NCI-H345 treated with DMSO at 0.1 percent for 48 hours (cell line): ENCODE measurements at regions not wholly inside any gene's neighbourhood (a gene's known extent, or its start where the extent isn't known, plus 50 kb on each side); places are given as distances from the start of the nearest gene placed in this dataset.
"Not testable (repeated sequence)": the region's sequence is repeated elsewhere in the genome, so short reads cannot be mapped to it uniquely, and the experiment has no call there.

Experiments
- DNase-seq: peaks from one replicate; lab custom pipeline; 2025; ENCODE audit not compliant: unreplicated experiment; lab: John Stamatoyannopoulos, UW

DNA sequence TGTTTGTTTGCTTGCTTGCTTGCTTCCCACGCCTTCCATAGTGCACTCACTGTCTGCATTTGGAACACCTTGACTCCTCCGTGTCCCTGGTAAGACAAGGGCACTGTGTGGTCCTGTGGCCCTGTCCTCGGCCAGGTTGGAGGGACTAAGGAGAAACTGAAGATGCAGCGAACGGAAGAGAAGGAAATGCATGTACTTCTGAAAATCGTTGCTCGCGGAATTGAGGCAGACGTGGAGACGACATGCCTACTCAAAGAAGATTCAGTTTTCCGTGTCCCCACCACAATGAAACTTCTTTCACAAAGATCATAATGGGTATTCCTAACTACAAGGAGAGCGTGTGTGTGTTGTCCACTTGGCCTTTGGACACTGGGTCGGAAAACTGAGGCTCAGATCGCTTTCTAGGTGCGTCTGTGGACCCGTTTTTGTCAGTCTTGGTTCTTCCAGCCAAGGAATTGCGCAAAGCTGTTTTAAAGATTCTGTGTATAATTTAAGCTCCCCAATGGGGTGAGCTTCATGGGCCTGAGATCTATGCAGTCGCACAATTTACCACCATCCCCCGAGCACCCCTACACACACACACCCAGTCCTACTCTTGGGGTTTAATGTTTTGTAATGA is 120.4 kb upstream of the ZNF184 start:
- DNase-seq, result no peak

DNA sequence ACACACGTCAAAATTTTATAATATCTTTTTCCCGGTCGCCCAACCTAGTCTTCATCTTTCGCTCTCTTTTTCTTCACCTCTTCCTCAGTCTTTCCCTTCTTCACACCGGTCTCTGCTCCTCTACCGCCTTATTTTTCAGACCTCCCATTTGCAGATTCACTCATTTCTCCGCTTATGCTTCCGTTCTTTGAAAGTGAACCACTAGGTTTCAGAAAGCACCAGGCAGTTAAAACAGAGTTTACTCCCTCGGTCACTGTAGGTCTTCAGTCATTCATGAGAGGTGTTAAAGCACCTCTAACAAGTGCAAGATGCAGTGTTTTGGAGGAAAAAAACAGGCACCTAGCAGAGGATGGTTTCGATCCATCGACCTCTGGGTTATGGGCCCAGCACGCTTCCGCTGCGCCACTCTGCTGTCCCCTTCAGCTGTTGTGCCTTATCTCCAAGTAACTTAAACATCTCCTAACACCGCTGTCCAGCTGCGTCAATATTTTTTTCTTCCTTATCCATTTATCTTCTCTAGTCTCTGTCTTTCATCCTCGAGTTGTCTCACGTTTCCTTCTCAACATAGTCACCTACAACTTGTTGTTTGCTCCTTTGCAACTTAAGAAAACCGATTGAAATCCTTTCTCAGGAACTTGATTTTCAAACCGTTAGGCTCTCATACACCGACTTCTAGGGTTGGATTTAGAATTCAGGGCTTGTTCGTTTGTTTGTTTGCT is 119.7 kb upstream of the ZNF184 start:
- no peak for DNase-seq

DNA sequence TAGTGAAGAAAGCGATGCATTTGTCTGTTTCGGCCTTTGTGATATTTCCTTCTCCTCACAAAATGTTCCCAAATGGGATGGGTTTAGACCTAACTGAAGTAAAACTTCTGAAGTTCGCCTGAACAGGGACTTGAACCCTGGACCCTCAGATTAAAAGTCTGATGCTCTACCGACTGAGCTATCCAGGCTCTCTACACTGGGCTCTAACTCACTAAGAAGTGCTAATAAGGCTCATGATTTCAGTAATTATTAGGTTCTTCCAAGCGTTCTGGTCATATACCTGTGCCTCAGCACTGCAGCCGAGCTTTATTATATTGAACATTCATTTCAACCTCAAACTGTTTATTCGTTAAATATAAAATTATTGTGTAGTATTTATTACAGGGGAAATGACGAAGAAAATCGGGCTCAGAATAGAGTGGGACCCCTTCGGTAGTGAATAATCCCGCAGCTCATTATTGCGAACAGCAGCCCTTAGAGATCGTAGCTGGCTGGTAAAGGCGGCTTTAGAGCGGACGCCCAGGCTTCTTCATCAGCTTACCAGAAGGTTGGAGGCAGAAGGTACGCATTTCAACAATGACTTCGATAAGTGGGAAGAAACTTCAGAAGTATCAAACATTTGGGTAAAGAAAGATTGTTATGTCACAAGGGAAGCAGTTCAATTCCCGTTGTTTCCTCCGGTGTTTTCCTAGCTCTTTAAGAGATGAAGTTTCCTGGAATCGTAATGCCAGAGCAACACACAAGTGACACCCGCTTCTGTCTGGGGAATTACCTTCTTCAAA is 119.0 kb upstream of the ZNF184 start:
- DNase-seq, result no peak

DNA sequence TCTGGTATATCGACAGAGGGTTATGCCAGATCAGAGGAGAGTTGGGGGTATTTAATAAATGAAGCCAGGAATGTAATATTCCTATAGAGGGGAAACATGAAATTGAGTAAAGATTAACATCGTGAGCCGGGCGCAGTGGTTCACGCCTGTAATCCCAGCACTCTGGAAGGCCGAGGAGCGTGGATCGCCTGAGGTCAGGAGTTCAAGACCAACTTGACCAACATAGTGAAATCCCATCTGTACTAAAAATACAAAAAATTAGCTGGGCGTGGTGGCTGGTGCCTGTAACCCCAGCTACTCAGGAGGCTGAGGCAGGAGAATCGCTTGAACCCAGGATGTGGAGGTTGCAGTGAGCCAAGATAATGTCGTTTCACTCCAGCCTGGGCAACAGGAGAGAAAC is 112.4 kb upstream of the ZNF184 start:
- DNase-seq, result not testable (repeated sequence)

DNA sequence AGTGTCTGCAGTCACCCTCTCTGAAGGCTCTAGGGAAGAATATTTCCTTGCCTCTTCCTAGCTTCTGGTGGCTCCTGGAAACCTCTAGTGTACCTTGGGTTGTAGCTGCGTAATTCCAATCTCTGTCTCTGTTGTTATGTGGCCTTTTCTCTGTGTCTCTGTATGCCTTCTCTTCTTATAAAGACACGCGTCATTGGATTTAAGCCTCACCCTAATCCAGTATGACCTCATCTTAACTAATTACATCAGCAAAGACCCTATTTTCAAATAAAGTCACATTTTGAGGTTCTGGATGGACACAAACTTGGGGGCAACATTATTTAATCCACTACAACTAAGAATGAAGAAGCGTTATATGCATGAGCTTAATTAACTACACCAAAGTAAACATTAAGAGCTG is 111.4 kb upstream of the ZNF184 start:
- no peak for DNase-seq

DNA sequence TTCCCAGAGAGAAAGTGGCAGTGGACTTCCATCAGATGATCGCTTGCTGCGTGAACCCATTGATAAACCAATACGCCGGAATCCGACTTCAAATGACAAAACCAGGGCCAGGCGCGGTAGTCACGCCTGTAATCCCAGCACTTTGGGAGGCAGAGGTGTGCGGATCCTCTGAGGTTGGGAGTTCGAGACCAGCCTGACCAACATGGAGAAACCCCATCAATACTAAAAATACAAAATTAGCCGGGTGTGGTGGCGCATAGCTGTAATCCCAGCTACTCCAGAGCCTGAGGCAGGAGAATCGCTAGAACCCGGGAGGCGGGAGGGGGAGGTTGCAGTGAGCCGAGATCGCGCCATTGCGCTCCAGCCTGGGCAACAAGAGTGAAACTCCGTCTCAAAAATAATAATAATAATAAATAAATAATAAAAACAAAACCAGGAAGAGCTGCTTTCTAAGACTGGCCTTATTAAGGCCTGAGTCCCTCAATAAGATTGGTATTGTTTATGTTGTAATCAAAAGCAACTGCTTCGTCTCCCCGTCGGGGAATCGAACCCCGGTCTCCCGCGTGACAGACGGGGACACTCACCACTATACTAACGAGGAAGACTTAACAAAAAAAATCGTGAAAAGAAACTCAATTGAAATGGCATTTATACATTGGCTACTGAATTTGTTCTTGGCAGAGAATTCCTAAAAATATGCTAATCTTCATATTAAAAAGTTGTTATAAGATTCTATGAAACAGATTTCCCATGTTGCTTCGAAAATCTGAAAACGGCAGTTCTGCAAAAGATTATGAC is 110.2 kb upstream of the ZNF184 start:
- no peak for DNase-seq

DNA sequence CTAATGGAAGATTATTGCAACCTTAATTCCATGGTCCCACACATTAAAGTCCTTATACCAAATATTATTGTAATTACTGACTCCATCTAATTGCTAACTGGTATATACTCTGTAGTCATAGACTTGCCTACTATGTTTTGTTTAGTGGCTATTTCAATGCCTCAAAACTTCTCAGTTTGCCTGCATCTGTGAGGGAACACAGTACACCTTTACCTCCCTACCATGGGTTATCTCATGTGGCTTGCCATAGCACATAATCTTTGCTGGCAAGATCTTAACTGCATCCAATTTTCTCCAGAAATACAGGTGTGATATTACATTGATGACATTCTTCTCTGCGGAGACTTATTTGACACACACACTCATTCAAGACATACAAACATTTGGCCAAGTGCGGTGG is 107.1 kb upstream of the ZNF184 start:
- no peak for DNase-seq

DNA sequence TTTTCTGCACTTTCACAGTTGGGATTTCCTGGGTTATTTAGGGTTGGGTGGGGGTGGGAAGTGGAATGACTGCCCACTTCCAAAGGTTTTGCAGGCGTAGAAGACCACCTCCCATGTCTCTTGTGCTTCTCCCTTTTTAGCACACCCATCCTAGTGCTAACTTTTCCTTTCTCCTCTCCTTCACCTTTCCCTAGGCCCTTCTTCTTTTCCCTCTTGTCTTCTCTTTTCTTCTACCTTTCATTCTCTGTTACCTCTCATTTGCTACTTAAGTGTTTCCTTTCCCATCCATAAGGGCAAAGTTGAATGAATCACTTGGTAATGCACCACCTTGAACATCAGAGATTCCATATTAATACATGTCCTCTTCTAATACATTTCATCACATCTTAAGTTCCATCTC is 105.0 kb upstream of the ZNF184 start:
- no peak for DNase-seq

DNA sequence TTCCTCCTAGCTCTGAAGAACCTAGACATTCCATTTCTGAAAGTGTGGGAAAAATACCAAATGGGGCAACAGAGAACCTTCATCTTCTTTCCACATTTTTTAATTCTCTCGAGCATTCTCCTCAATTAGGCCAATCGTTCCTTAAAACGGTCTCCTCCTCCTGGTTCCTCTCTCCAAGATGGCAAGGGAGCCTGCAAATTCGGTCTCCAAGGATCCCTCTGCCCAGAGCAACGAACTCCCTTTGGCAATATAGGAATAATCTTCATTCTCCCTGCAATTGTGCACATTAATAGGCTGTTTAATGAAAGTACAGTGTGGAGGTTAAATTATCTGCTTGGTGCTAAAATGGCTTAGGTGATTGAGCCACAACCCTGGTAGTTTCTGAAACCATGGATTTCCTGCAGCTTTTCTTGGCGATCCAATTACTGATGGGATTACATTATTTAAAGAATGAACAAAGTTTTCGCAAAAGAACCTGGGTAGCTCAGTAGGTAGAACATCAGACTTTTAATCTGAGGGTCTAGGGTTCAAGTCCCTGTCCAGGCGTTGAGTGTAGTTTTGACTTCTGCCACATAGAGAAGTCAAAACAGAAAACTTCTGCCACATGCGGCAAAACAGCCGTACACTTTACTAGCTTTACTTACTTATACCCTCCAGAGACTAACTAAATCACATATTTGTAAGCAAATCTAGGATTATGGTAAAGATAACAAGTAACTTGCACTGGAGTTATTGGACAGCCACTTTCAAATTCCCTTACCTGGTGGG is 102.9 kb upstream of the ZNF184 start:
- DNase-seq, result no peak

DNA sequence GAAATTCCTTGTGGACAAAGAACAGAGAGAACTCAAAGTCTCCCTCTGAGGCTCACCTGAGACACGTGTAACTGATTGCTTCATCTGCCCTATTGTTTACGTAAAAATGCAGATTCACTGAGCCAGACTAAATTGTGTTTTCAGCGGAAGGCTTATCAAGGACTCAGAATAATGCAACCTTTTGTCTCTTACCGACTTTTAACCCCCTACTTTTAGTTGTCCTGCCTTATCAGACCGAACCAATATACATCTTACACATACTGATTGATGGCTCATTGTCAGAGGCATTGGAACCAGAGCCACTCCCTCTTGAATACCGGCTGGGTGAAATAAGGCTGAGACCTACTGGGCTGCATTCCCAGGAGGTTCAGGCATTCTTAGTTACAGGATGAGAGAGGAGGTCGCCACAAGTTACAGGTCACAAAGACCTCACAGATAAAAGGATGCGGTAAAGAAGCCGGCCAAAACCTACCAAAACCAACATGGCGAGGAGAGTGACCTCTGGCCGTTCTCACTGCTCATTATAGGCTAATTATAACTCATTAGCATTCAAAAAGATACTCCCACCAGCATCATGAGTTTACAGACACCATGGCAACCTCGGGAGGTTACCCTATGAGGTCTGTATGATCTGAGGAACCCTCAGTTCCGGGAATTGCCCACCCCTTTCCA is 95.5 kb upstream of the ZNF184 start:
- DNase-seq, result no peak

DNA sequence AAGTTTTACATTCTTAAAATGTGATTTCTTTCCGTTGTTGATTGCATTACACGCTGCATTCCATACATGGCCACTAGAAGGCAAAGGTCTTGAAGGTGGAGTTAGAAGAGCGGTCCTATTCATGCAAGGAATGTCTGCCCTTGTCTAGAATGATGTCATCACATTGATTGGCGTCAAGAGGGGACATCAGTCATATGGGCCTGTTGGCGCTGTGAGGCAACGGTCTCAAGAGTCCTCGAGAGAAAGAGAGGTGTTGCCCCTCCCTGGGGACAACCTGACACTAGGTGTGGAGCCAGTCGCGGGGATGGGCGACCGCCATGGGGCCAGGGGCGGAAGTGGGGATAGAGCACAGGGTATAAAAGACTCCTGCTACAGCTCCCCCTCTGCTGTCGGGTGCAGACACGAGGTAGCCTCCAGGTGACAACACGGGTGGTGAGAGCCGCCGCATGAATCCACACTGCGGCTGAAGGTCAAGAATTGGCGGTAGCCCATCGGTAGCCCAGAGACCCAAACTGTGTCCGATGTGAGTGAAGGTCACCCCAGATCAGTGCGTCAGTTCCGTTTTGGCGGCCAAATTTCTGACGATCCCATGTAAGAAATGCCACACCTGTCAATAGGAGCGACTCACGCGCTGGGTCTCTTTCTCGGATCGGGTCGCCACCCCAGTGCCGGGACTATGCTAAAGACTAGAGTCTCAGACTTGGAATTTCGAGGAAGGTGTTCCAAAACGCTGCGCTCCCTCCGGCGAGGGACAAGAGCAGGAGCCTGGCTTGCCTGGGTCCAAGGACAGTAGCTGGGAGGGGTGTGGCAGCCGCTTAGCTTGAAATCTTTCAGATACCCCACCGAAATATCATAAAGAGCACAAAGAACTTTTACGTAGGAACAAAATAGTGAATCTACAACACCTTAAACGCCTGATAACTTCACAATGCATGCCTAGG is 93.2 kb upstream of the ZNF184 start:
- no peak for DNase-seq

DNA sequence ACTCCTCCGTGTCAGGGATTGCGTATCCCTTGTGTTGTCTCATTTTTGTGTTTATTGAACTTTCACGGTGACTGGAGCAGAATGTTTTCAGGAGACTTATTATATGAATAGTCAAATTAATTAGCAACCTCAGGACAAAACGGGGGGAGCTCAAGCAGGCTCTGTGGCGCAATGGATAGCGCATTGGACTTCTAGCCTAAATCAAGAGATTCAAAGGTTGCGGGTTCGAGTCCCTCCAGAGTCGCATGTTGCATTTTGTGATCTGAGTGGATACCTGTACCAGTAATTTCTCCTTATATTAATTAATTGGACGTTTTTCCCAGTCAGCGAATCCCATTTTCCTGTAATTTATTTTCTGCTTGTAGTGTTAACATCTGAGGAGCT is 89.1 kb upstream of the ZNF184 start:
- DNase-seq, result no peak

DNA sequence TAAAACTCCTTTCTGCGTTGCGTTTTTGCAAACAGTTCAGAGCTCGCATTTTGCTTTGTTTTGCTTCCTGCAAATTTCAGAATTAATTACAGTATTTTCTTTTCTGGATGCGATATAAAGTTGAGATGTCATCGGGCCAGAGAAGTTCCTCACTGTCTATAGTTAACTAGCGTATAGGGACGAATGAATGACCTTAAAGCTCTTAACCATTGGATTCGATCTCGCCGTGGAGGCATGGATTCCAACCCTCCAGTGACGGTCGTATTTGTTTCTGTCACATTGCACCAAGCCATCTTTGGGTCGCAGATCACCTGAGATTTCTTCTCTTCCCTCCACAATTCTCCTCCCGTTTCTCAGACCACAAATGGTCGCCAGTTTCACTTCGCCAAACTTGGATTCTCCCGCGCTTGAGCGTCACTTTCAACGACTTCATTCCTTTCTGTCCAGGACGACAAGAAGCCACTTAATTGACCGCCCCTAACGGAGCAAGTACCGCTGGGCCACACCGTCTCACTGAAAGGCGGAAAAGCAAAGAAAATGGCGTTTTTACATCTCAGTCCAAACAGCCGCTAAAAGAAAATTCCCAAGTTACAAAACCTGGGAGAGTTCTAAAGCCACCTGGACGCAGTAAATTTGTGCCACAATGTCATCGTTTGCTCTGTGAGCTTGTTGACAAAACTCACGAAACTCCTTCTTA is 85.3 kb upstream of the ZNF184 start:
- no peak for DNase-seq

DNA sequence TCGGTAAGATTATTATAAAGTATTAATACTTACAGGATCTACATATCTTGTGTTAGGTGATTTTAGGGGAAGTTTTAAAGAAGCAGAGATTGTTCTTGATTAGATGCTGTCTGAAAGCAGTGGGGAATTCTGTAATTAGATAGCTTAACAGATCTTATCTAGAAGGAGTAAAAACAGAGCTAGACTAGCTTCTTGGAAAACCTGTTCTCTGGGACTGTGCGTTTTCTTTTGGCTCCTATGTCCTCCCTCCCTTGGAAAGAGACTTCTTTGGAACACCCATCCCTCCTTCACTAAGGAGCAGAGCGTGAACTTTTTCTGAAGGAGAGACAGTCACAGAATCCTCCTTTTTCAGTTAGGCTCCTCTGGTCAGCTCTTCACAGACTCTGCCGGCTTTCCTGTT is 83.5 kb upstream of the ZNF184 start:
- DNase-seq, result no peak

DNA sequence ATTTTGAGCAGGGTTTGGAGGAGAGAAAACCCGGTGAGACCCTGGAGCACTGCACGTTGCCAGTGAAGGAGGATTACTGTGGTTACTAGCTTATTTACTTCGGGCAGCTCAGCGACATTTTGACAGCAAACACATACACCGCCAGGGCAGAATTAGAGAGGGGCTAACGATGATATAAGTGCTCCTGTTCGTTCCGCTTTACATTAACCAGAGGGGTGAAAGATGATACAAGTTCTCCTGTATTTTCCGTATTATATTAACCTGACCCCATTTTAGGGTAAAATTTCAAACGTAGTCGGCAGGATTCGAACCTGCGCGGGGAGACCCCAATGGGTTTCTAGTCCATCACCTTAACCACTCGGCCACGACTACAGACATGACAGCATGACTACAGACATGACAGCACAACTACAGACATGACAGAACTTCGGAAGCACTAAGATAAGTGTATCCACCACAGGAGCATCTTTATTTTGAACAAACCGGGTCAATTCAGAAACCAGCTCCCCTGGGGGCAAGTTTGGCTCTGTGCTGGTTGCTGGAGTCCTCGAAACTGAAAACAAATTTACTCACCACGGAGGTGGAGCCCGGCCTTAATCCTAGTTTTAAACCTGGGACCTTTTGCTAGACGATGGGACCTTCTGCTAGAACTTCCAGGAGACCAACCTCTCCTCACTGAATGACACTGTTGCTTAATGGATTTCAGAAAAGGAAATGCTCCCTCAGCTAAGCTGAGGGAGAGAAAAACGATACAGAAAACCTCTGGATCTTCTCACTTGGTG is 80.4 kb upstream of the ZNF184 start:
- no peak for DNase-seq

DNA sequence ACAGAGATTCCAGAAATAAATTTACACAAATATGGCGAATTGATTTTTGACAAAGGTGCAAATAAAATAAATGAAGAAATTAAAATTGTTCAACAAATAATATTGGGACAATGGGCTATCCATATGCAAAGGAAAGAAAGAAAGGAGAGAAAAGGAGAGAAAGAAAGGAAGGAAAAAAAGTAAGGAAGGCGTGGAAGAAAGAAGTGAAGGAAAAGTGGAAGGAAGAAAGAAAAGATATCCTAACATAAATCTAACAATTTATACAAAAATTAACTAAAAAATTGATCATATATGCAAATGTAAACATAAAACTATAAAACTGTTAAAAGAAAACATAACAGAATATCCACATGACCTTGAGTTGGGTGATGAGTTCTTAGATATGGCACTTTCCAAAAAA is 78.7 kb upstream of the ZNF184 start:
- DNase-seq, result no peak

DNA sequence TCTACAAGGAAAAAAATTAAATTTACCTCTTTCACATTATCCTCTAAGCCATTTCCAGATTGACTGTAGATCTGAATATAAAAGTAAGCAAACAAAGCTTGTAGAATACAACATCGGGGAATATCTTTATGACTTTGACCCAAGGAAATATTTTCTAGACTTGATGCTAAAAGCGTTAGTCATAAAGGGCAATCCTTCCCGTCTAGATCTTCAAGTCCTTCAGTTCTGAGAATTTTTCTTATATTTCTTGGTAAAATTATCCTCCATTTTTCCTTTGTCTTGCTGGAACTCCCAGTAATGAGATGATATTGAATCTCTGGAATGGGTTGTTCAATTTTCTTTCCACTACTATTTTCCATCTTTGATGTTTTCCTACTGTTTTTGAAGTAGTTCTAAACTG is 77.8 kb upstream of the ZNF184 start:
- DNase-seq, result no peak

DNA sequence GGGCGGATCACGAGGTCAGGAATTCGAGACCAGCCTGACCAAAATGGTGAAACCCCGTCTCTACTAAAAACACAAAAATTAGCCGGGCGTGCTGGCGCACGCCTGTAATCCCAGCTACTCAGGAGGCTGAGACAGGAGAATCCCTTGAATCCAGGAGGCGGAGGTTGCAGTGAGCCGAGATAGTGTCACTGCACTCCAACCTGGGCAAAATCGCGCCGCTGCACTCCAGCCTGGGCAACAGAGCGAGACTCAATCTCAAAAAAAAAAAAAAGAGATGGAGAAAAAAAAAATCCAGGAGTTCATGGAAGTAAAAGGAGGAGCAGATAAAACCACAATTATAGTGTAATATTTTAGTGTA is 76.3 kb upstream of the ZNF184 start:
- DNase-seq, result not testable (repeated sequence)
